OCI-LY3 (cell line): ENCODE measurements at regions not wholly inside any gene's neighbourhood (a gene's known extent, or its start where the extent isn't known, plus 50 kb on each side); places are given as distances from the start of the nearest gene placed in this dataset.

Source experiments
- EZH2phosphoT487 ChIP-seq: fragments of 200-600 bp; shearing (Covaris generic); IDR thresholded peaks from 2 replicates; pipeline ENCODE4 v1.6.1; 2018; ENCODE audit warnings: antibody characterized with exemption, mixed run types, low read depth
- TF ChIP-seq, protein P1 (sequence below): fragments of 200-600, 300-600 bp; sonication (generic); IDR thresholded peaks from 2 replicates; pipeline ENCODE4 v1.5.1; 2014; ENCODE audit warnings: antibody characterized with exemption, low read length, low read depth

- TF ChIP-seq, protein P1, sequence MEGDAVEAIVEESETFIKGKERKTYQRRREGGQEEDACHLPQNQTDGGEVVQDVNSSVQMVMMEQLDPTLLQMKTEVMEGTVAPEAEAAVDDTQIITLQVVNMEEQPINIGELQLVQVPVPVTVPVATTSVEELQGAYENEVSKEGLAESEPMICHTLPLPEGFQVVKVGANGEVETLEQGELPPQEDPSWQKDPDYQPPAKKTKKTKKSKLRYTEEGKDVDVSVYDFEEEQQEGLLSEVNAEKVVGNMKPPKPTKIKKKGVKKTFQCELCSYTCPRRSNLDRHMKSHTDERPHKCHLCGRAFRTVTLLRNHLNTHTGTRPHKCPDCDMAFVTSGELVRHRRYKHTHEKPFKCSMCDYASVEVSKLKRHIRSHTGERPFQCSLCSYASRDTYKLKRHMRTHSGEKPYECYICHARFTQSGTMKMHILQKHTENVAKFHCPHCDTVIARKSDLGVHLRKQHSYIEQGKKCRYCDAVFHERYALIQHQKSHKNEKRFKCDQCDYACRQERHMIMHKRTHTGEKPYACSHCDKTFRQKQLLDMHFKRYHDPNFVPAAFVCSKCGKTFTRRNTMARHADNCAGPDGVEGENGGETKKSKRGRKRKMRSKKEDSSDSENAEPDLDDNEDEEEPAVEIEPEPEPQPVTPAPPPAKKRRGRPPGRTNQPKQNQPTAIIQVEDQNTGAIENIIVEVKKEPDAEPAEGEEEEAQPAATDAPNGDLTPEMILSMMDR = no peak
- no peak for TF ChIP-seq EZH2phosphoT487
Measured at GRCh38 chr2:16363581-16363980, 302.1 kb downstream of the CYRIA start.
